ENCODE measurements at regions not wholly inside any gene's neighbourhood (a gene's known extent, or its start where the extent isn't known, plus 50 kb on each side); places are given as distances from the start of the nearest gene placed in this dataset.

DNA sequence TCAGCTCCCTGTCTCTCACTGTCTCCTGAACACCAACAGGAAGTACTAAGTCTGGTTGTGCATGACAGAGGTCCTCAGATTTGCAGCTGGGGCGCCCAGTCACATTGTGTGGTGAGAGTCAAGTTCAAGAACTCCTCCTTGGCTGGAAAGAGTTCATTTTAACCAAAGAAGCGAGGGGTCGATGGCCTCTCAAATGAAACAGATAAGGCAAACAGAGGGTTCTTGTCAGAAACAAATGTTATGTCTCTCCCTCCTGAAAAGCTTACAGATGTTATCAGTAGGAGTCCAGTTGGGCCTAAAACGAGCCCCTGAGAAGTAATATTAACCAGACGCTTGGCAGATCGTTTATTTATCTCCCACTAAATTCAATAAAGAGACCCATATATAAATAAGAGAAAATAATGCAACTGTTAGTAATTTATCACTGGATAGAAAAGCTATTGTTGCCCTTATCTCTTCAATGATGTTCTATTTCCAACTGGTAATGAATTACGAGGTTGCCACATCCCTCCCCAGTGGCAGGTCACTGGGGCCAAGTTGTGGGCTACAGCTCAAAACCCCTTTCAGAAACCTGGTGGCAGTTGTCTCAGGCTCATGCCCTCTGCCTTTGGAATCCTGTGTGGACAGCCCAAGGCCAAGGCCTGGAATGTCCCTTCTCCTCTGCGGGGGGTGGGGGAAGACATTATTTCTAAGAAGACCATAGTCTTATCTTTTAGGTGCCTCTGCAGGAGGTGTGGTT lies 307.5 kb upstream of the DYNLRB2 start:
- TF ChIP-seq SIN3A (IDR thresholded peaks at IDR 0.05; ENCODE audit: borderline replicate concordance, insufficient read depth, low read depth, low read length) (no peak), POLR2AphosphoS5 (IDR thresholded peaks at IDR 0.05; ENCODE audit: low read depth, low read length) (no peak), CTCF (IDR thresholded peaks at IDR 0.05) (no peak), TCF7L2 (IDR thresholded peaks at IDR 0.05; ENCODE audit: low read depth, low read length) (no peak)
- TF ChIP-seq, protein P1, sequence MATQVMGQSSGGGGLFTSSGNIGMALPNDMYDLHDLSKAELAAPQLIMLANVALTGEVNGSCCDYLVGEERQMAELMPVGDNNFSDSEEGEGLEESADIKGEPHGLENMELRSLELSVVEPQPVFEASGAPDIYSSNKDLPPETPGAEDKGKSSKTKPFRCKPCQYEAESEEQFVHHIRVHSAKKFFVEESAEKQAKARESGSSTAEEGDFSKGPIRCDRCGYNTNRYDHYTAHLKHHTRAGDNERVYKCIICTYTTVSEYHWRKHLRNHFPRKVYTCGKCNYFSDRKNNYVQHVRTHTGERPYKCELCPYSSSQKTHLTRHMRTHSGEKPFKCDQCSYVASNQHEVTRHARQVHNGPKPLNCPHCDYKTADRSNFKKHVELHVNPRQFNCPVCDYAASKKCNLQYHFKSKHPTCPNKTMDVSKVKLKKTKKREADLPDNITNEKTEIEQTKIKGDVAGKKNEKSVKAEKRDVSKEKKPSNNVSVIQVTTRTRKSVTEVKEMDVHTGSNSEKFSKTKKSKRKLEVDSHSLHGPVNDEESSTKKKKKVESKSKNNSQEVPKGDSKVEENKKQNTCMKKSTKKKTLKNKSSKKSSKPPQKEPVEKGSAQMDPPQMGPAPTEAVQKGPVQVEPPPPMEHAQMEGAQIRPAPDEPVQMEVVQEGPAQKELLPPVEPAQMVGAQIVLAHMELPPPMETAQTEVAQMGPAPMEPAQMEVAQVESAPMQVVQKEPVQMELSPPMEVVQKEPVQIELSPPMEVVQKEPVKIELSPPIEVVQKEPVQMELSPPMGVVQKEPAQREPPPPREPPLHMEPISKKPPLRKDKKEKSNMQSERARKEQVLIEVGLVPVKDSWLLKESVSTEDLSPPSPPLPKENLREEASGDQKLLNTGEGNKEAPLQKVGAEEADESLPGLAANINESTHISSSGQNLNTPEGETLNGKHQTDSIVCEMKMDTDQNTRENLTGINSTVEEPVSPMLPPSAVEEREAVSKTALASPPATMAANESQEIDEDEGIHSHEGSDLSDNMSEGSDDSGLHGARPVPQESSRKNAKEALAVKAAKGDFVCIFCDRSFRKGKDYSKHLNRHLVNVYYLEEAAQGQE (IDR thresholded peaks at IDR 0.05; ENCODE audit: insufficient read depth in 1 of 2, low read depth in 2 of 2, low read length in 1 of 2) = no peak
- BruUV-seq (replicated peaks) = no TSS peak
- ATAC-seq (no peak), DNase-seq (ENCODE audit: low read depth, low spot score) (no peak)
- no peaks in the 10 kb centered on the region for H3K27me3 ChIP-seq (ENCODE audit: control insufficient read depth, insufficient read depth, low read length)
- H3K9me3 ChIP-seq (ENCODE audit: control insufficient read depth, insufficient read depth, low read depth, low read length) = no peaks in the 10 kb centered on the region
- no peaks in the 10 kb centered on the region for H3K36me3 ChIP-seq (ENCODE audit: control insufficient read depth, insufficient read depth, low read length)
- ChIA-PET POLR2A (no interaction called here), CTCF (no interaction called here)
- no peak overlapping the region for H3K4me3 ChIP-seq (ENCODE audit: low read depth in 2 of 2, low read length in 2 of 2)
- no peaks in the 10 kb centered on the region for H3K4me1 ChIP-seq (ENCODE audit: control insufficient read depth, insufficient read depth, low read length)
- H3K27ac ChIP-seq (ENCODE audit: low read length) = no peak overlapping the region
- intact Hi-C loops (cut with micrococcal nuclease; ENCODE audit: unreplicated experiment) = no loop called here
- in situ Hi-C loops (cut with HindIII; ENCODE audit: low pct_unique_long_range_greater_than_20kb, low sequenced_read_pairs) = no loop called here

- POLR2A ChIA-PET = no interaction called here
- Histone ChIP-seq H3K4me1 (ENCODE audit: control insufficient read depth, insufficient read depth, low read length) (no peaks in the 10 kb centered on the region), H3K4me3 (ENCODE audit: low read depth in 2 of 2, low read length in 2 of 2) (no peak overlapping the region), H3K27me3 (ENCODE audit: control insufficient read depth, insufficient read depth, low read length) (no peaks in the 10 kb centered on the region), H3K9me3 (ENCODE audit: control insufficient read depth, insufficient read depth, low read depth, low read length) (no peaks in the 10 kb centered on the region), H3K36me3 (ENCODE audit: control insufficient read depth, insufficient read depth, low read length) (no peaks in the 10 kb centered on the region), H3K27ac (ENCODE audit: low read length) (no peak overlapping the region)
- BruUV-seq (replicated peaks) = no TSS peak
- TF ChIP-seq TCF7L2 (IDR thresholded peaks at IDR 0.05; ENCODE audit: low read depth, low read length) (no peak), CTCF (IDR thresholded peaks at IDR 0.05) (no peak), POLR2AphosphoS5 (IDR thresholded peaks at IDR 0.05; ENCODE audit: low read depth, low read length) (no peak), SIN3A (IDR thresholded peaks at IDR 0.05; ENCODE audit: borderline replicate concordance, insufficient read depth, low read depth, low read length) (no peak)
- TF ChIP-seq, protein P1 (IDR thresholded peaks at IDR 0.05; ENCODE audit: insufficient read depth in 1 of 2, low read depth in 2 of 2, low read length in 1 of 2) = no peak
- in situ Hi-C loops (cut with HindIII; ENCODE audit: low pct_unique_long_range_greater_than_20kb, low sequenced_read_pairs) = no loop called here
- DNase-seq (ENCODE audit: low read depth, low spot score) (no peak), ATAC-seq (no peak)
- CTCF ChIA-PET = no interaction called here
- intact Hi-C loops (cut with micrococcal nuclease; ENCODE audit: unreplicated experiment) = no loop called here
Observed at GRCh38 chr16:80231888-80232287, 308.9 kb upstream of the DYNLRB2 start.
